Fibroblast of lung (primary cell): ENCODE measurements at regions not wholly inside any gene's neighbourhood (a gene's known extent, or its start where the extent isn't known, plus 50 kb on each side); places are given as distances from the start of the nearest gene placed in this dataset.

Experiments
- DNase-seq, 2 donors: peaks; one replicate each; pipeline versions ENCODE4 v3.0.0 to v3.0.0-alpha.2; 2010; ENCODE audit warnings: low read depth in 2 of 2
- H2AFZ ChIP-seq: 2 replicates; pipeline ENCODE4 v1.5.1; 2012; ENCODE audit warnings: low read length, control low read depth, inconsistent platforms
- H3K27ac ChIP-seq: 2 replicates; pipeline ENCODE4 v1.5.1; 2011; ENCODE audit warnings: low read length, control low read depth; ENCODE audit not compliant: insufficient read depth
- H3K27me3 ChIP-seq: 2 replicates; pipeline ENCODE4 v1.5.1; 2011; ENCODE audit warnings: mild to moderate bottlenecking, low read length; ENCODE audit not compliant: control insufficient read depth, insufficient read depth
- H3K36me3 ChIP-seq: 2 replicates; pipeline ENCODE4 v1.5.1; 2011; ENCODE audit warnings: low read length; ENCODE audit not compliant: control insufficient read depth, insufficient read depth
- H3K4me1 ChIP-seq: 2 replicates; pipeline ENCODE4 v1.5.1; 2011; ENCODE audit warnings: low read length; ENCODE audit not compliant: control insufficient read depth, insufficient read depth; ENCODE audit errors: extremely low read depth
- H3K4me2 ChIP-seq: 2 replicates; pipeline ENCODE4 v1.5.1; 2011; ENCODE audit warnings: low read length, control low read depth; ENCODE audit not compliant: insufficient read depth; ENCODE audit errors: extremely low read depth
- H3K4me3 ChIP-seq, 4 experiments: fragments of 200-600 bp in 1 of 4; sonication (generic) in 1 of 4; replicated peaks in 1 of 4; 2 replicates each; pipeline ENCODE4 v1.5.1; 2011 to 2016; ENCODE audit warnings: low read length in 4 of 4, low read depth in 3 of 4, mild to moderate bottlenecking in 3 of 4, control low read depth in 2 of 4, inconsistent platforms in 1 of 4, mixed read lengths in 1 of 4; ENCODE audit not compliant: insufficient read depth in 1 of 4; ENCODE audit errors: control extremely low read depth in 1 of 4
- H3K79me2 ChIP-seq: 2 replicates; pipeline ENCODE4 v1.5.1; 2012; ENCODE audit warnings: mild to moderate bottlenecking, low read length, inconsistent platforms; ENCODE audit not compliant: control insufficient read depth, insufficient read depth
- H3K9ac ChIP-seq: 2 replicates; pipeline ENCODE4 v1.5.1; 2011; ENCODE audit warnings: mild to moderate bottlenecking, low read length, control low read depth; ENCODE audit not compliant: insufficient read depth
- H3K9me3 ChIP-seq: 2 replicates; pipeline ENCODE4 v1.5.1; 2012; ENCODE audit warnings: low read depth, low read length; ENCODE audit not compliant: control insufficient read depth, insufficient read depth
- H4K20me1 ChIP-seq: 2 replicates; pipeline ENCODE4 v1.5.1; 2011; ENCODE audit warnings: low read length; ENCODE audit not compliant: control insufficient read depth, insufficient read depth; ENCODE audit errors: extremely low read depth
- CTCF ChIP-seq, 2 donors: IDR thresholded peaks in 1 of 2; conservative IDR thresholded peaks in 1 of 2; 1 replicate in 1 of 2; 2 replicates in 1 of 2; pipeline ENCODE4 v1.5.1; 2011 to 2012; ENCODE audit warnings: low read length in 2 of 2, control low read depth in 1 of 2, inconsistent platforms in 1 of 2, low read depth in 1 of 2, mild to moderate bottlenecking in 1 of 2
- EZH2 ChIP-seq: IDR thresholded peaks from 2 replicates; pipeline ENCODE4 v1.5.1; 2012; ENCODE audit warnings: low read length, control low read depth, mild to moderate bottlenecking; ENCODE audit errors: missing control alignments

- TF ChIP-seq EZH2 (no peak), CTCF (conservative IDR thresholded peaks at IDR 0.05 in 1 of 2, IDR thresholded peaks at IDR 0.05 in 1 of 2; ENCODE audit: low read depth in 1 of 2, low read length in 2 of 2) (no peak)
Measured at GRCh38 chr1:30188999-30189398, 534.4 kb downstream of the MATN1 start.

GRCh38 chr1:30188329-30188728 lies 535.1 kb downstream of the MATN1 start:
- Histone ChIP-seq H3K9me3 (no peaks in the 10 kb centered on the region), H3K4me3 (no peak overlapping the region), H4K20me1 (no peaks in the 10 kb centered on the region), H3K4me2 (no peak overlapping the region), H3K79me2 (no peaks in the 10 kb centered on the region), H3K27me3 (no peaks in the 10 kb centered on the region), H3K27ac (no peak overlapping the region), H3K36me3 (no peaks in the 10 kb centered on the region), H3K4me1 (no peaks in the 10 kb centered on the region), H2AFZ (no peak overlapping the region), H3K9ac (no peak overlapping the region)
- no peak for TF ChIP-seq EZH2
- TF ChIP-seq CTCF (conservative IDR thresholded peaks at IDR 0.05 in 1 of 2, IDR thresholded peaks at IDR 0.05 in 1 of 2; ENCODE audit: low read depth in 1 of 2, low read length in 2 of 2): no peak
- DNase-seq: no peak

More at GRCh38 chr1:30188999-30189398, 534.4 kb downstream of the MATN1 start:
- Histone ChIP-seq H2AFZ (no peak overlapping the region), H3K9me3 (no peaks in the 10 kb centered on the region), H3K9ac (no peak overlapping the region), H3K27ac (no peak overlapping the region), H3K4me2 (no peak overlapping the region), H3K79me2 (no peaks in the 10 kb centered on the region), H3K27me3 (no peaks in the 10 kb centered on the region), H3K4me3 (no peak overlapping the region), H4K20me1 (no peaks in the 10 kb centered on the region), H3K4me1 (no peaks in the 10 kb centered on the region), H3K36me3 (no peaks in the 10 kb centered on the region)
- no peak for DNase-seq

GRCh38 chr1:30187413-30188023 lies 535.9 kb downstream of the MATN1 start:
- H4K20me1 ChIP-seq: no peaks in the 10 kb centered on the region
- H2AFZ ChIP-seq: no peak overlapping the region
- no peaks in the 10 kb centered on the region for H3K27me3 ChIP-seq
- TF ChIP-seq CTCF (conservative IDR thresholded peaks at IDR 0.05 in 1 of 2, IDR thresholded peaks at IDR 0.05 in 1 of 2; ENCODE audit: low read depth in 1 of 2, low read length in 2 of 2) (no peak), EZH2 (no peak)
- no peak overlapping the region for H3K4me3 ChIP-seq
- H3K4me2 ChIP-seq: no peak overlapping the region
- no peak overlapping the region for H3K27ac ChIP-seq
- no peaks in the 10 kb centered on the region for H3K36me3 ChIP-seq
- no peaks in the 10 kb centered on the region for H3K4me1 ChIP-seq
- H3K79me2 ChIP-seq: no peaks in the 10 kb centered on the region
- no peak overlapping the region for H3K9ac ChIP-seq
- no peak for DNase-seq
- H3K9me3 ChIP-seq: no peaks in the 10 kb centered on the region
